Transverse colon (tissue), 4 donors: ENCODE measurements at regions not wholly inside any gene's neighbourhood (a gene's known extent, or its start where the extent isn't known, plus 50 kb on each side); places are given as distances from the start of the nearest gene placed in this dataset.

Source experiments
- CTCF ChIP-seq, 5 experiments: fragments of 200-600 bp in 3 of 5; fragments of 450-650 bp in 2 of 5; sonication (generic) in 3 of 5; IDR thresholded peaks; 1 replicate in 2 of 5; 2 replicates in 3 of 5; pipeline ENCODE4 v1.5.1; 2016 to 2017; ENCODE audit warnings: antibody characterized with exemption in 5 of 5, inconsistent platforms in 3 of 5, mild to moderate bottlenecking in 2 of 5, moderate library complexity in 1 of 5
- EP300 ChIP-seq: sonication (generic); formaldehyde crosslinking; IDR thresholded peaks from one replicate; pipeline ENCODE4 v1.6.1; 2017; ENCODE audit warnings: antibody characterized with exemption, low read depth
- POLR2A ChIP-seq: fragments of 450-650 bp; IDR thresholded peaks from one replicate; pipeline ENCODE4 v1.6.1; 2016; ENCODE audit warnings: antibody characterized with exemption, mild to moderate bottlenecking, moderate library complexity
- POLR2AphosphoS5 ChIP-seq, 3 donors: sonication (generic); formaldehyde crosslinking; IDR thresholded peaks; one replicate each; pipeline ENCODE4 v1.6.1; 2016; ENCODE audit warnings: antibody characterized with exemption in 3 of 3

GRCh38 chr6:167759206-167759605, 67.5 kb upstream of the AFDN start:
- TF ChIP-seq CTCF (IDR thresholded peaks at IDR 0.05) (no peak), POLR2A (no peak), POLR2AphosphoS5 (IDR thresholded peaks at IDR 0.05) (no peak), EP300 (no peak)
